Sigmoid colon (tissue), 4 donors: ENCODE measurements at regions not wholly inside any gene's neighbourhood (a gene's known extent, or its start where the extent isn't known, plus 50 kb on each side); places are given as distances from the start of the nearest gene placed in this dataset.

Experiments
- POLR2A ChIP-seq, 2 donors: fragments of 450-650 bp; IDR thresholded peaks; one replicate each; pipeline ENCODE4 v1.6.1; 2016; ENCODE audit warnings: antibody characterized with exemption in 2 of 2, mild to moderate bottlenecking in 2 of 2, moderate library complexity in 2 of 2
- POLR2AphosphoS5 ChIP-seq, 4 donors: sonication (generic); formaldehyde crosslinking; IDR thresholded peaks; one replicate each; pipeline ENCODE4 v1.6.1; 2017; ENCODE audit warnings: antibody characterized with exemption in 4 of 4

DNA sequence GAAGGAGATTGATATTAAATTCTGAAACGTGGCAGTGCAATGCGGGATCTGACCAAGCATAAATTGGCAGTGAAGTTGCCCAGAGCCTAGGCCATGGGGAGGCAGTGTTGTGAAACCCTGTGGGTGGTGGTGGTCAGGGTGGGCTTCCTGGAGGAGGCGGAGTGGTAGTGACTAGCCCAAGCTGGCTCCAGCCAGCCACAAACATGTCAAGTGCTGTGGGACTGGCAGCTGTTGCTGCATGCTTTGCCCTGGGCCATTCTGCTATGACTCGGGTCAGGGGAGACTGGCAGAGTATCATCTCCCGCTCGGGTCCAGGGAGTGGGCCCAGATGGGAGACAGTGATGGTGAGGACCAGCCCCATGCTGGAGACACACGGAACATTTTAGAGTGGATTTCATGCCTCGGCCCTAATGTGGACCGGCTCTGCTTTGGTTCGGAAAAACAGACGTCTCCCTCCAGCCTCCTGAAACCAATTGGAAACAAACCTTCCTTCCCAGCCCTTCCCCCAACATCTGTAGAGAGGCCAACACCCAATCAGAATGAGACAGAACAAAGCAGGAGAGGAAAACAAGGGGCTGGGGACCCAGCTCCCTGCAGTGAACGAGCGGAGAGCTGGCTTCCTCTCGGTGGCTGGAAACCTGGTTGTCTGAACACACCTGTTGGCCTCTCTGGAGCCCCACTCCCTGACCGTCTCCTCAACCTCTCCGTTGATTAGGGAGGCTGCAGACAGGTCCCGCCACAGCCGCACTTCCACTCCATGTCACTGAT, 58.2 kb downstream of the TMEM270 start:
- TF ChIP-seq POLR2A (IDR thresholded peaks at IDR 0.05) (no peak), POLR2AphosphoS5 (IDR thresholded peaks at IDR 0.05) (no peak)
